ENCODE measurements at regions not wholly inside any gene's neighbourhood (a gene's known extent, or its start where the extent isn't known, plus 50 kb on each side); places are given as distances from the start of the nearest gene placed in this dataset.

- TF ChIP-seq CTCF (IDR thresholded peaks at IDR 0.05 in 2 of 3, conservative IDR thresholded peaks at IDR 0.05 in 1 of 3; ENCODE audit: borderline replicate concordance in 1 of 3, insufficient read depth in 1 of 3, low read depth in 2 of 3, low read length in 2 of 3): no peak
- TF ChIP-seq ATF3 (IDR thresholded peaks at IDR 0.05): no peak
- no peak for TF ChIP-seq FOSL1 (IDR thresholded peaks at IDR 0.05; ENCODE audit: low read depth)
- no peak for TF ChIP-seq CEBPB (IDR thresholded peaks at IDR 0.05; ENCODE audit: low read depth)
- TF ChIP-seq RAD21 (IDR thresholded peaks at IDR 0.05; ENCODE audit: low read depth): no peak
Observed at GRCh38 chr1:50295566-50295965, 127.7 kb downstream of the DMRTA2 start (continued).

DNA sequence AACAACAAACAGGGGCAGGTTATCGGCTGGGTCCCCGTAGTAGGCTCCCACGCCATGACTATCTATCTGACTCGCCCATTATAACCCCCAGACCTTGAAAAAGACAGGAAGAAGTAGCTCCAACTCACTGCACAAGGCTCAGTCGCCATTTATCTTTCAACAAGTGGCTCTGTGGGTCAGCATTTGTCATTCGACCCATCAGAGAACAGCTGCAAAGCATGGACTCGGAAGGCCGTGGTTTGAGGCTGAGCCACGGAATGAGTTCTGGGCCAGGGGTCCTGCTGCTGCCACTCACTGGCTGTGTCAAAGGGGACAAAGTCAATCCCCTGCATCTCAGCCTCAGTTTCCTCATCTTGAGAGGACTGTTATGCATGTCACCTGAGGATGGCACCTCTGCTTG, 131.0 kb downstream of the DMRTA2 start:
- H3K9me3 ChIP-seq (ENCODE audit: control insufficient read depth in 1 of 2, insufficient read depth in 1 of 2, low read depth in 1 of 2, low read length in 2 of 2): no peaks in the 10 kb centered on the region
- H3K36me3 ChIP-seq (ENCODE audit: control insufficient read depth in 1 of 2, insufficient read depth in 2 of 2, low read length in 2 of 2): no peaks in the 10 kb centered on the region
- H3K79me2 ChIP-seq (ENCODE audit: insufficient read depth, low read length): no peaks in the 10 kb centered on the region
- no peak overlapping the region for H3K9ac ChIP-seq (ENCODE audit: low read length)
- no peak overlapping the region for H2AFZ ChIP-seq (ENCODE audit: low read depth, low read length, poor library complexity, severe bottlenecking)
- ATAC-seq (no peak), DNase-seq (ENCODE audit: low read depth, low spot score) (no peak)
- CTCF ChIA-PET: no interaction called here
- H3K4me1 ChIP-seq (ENCODE audit: control insufficient read depth in 1 of 2, insufficient read depth in 2 of 2, low read length in 2 of 2): no peaks in the 10 kb centered on the region
- no TSS peak for BruUV-seq (replicated peaks)
- POLR2A ChIA-PET: no interaction called here
- RAD21 ChIA-PET (ENCODE audit: low non-redundant PET in 1 of 2, low total read pairs in 2 of 2, uncharacterized antibody in 2 of 2, unreplicated experiment in 2 of 2): no interaction called here
- no peak overlapping the region for H3K4me3 ChIP-seq (replicated peaks in 1 of 2; ENCODE audit: low read depth in 1 of 2, low read length in 2 of 2)
- no peaks in the 10 kb centered on the region for H3K27me3 ChIP-seq (ENCODE audit: insufficient read depth, low read length)
- H3K9me2 ChIP-seq (ENCODE audit: insufficient read depth): no peaks in the 10 kb centered on the region
- H3K4me2 ChIP-seq (ENCODE audit: low read length): no peak overlapping the region
- no peak overlapping the region for H3K27ac ChIP-seq (ENCODE audit: low read depth, low read length)
- no peaks in the 10 kb centered on the region for H4K20me1 ChIP-seq (ENCODE audit: insufficient read depth)
- intact Hi-C loops (cut with micrococcal nuclease): no loop called here
- no peak for TF ChIP-seq ZFX (IDR thresholded peaks at IDR 0.05)
- no peak for TF ChIP-seq EZH2 (IDR thresholded peaks at IDR 0.05)
- TF ChIP-seq TCF7L2 (IDR thresholded peaks at IDR 0.05; ENCODE audit: borderline replicate concordance, extremely low read depth, insufficient read depth, insufficient read length): no peak
- TF ChIP-seq ATF3 (IDR thresholded peaks at IDR 0.05): no peak
- no peak for TF ChIP-seq EZH2phosphoT487 (IDR thresholded peaks at IDR 0.05; ENCODE audit: borderline replicate concordance)
- TF ChIP-seq ELF1 (IDR thresholded peaks at IDR 0.05; ENCODE audit: borderline replicate concordance, low read depth): no peak
- no peak for TF ChIP-seq POLR2AphosphoS5 (IDR thresholded peaks at IDR 0.05; ENCODE audit: low read depth, low read length)
- TF ChIP-seq POLR2A (IDR thresholded peaks at IDR 0.05; ENCODE audit: borderline replicate concordance, extremely low read depth, insufficient read depth, insufficient read length): no peak
- TF ChIP-seq MAX (IDR thresholded peaks at IDR 0.05): no peak
- TF ChIP-seq CBX3 (IDR thresholded peaks at IDR 0.05; ENCODE audit: low read depth): no peak
- TF ChIP-seq SP1 (IDR thresholded peaks at IDR 0.05; ENCODE audit: low read depth): no peak
- TF ChIP-seq CEBPB (IDR thresholded peaks at IDR 0.05; ENCODE audit: low read depth): no peak
- TF ChIP-seq FOSL1 (IDR thresholded peaks at IDR 0.05; ENCODE audit: low read depth): no peak
- no peak for TF ChIP-seq JUND (IDR thresholded peaks at IDR 0.05)
- TF ChIP-seq ZBTB33 (IDR thresholded peaks at IDR 0.05; ENCODE audit: extremely low read depth, insufficient replicate concordance, low read length): no peak
- TF ChIP-seq SIN3A (IDR thresholded peaks at IDR 0.05; ENCODE audit: low read depth): no peak
- no peak for TF ChIP-seq REST (IDR thresholded peaks at IDR 0.05; ENCODE audit: low read depth)
- TF ChIP-seq EGR1 (IDR thresholded peaks at IDR 0.05; ENCODE audit: low read depth): no peak
